Naive thymus-derived CD8-positive, alpha-beta T cell (primary cell): ENCODE measurements at regions not wholly inside any gene's neighbourhood (a gene's known extent, or its start where the extent isn't known, plus 50 kb on each side); places are given as distances from the start of the nearest gene placed in this dataset.

ENCODE experiments used
- ATAC-seq, 2 donors: fragments of 150-1000 bp; cut with Tn5 transposase in 1 of 2; sonication (Bioruptor Pico), chemical (Tn5 transposase) in 1 of 2; 1 replicate in 1 of 2; 2 replicates in 1 of 2; pipeline ENCODE4 v1.10.0; 2021; ENCODE audit warnings: mild to moderate bottlenecking in 2 of 2, moderate library complexity in 2 of 2
- POLR2A ChIA-PET: fragments of 350-600 bp; sonication (Branson Sonifier 250); formaldehyde crosslinking; loops from one replicate; lab custom pipeline; 2021; ENCODE audit warnings: antibody characterized with exemption; lab: Charles Lee
- DNase-seq, 10 donors: peaks; one replicate each; pipeline versions ENCODE4 v3.0.0 to v3.0.0-alpha.2; 2020 to 2022
- H3K27ac Mint-ChIP-seq, 10 donors: one replicate each; pipeline ENCODE4 v1.8.0; 2020 to 2022; ENCODE audit warnings: mild to moderate bottlenecking in 10 of 10, mixed read lengths in 10 of 10, moderate library complexity in 4 of 10, inconsistent platforms in 1 of 10
- H3K27me3 Mint-ChIP-seq, 5 donors: one replicate each; pipeline ENCODE4 v1.8.0; 2021 to 2022; ENCODE audit warnings: mixed read lengths in 5 of 5
- H3K36me3 Mint-ChIP-seq, 3 donors: one replicate each; pipeline ENCODE4 v1.8.0; 2020 to 2022; ENCODE audit warnings: mixed read lengths in 3 of 3, mild to moderate bottlenecking in 2 of 3, inconsistent platforms in 1 of 3
- H3K4me1 Mint-ChIP-seq, 4 donors: one replicate each; pipeline ENCODE4 v1.8.0; 2021 to 2022; ENCODE audit warnings: mixed read lengths in 4 of 4
- H3K4me3 Mint-ChIP-seq, 10 donors: one replicate each; pipeline ENCODE4 v1.8.0; 2020 to 2022; ENCODE audit warnings: mild to moderate bottlenecking in 10 of 10, mixed read lengths in 10 of 10, moderate library complexity in 6 of 10, inconsistent platforms in 1 of 10
- H3K9me3 Mint-ChIP-seq, 9 donors: one replicate each; pipeline ENCODE4 v1.8.0; 2020 to 2022; ENCODE audit warnings: mixed read lengths in 9 of 9, mild to moderate bottlenecking in 3 of 9, inconsistent platforms in 1 of 9, moderate library complexity in 1 of 9

DNA sequence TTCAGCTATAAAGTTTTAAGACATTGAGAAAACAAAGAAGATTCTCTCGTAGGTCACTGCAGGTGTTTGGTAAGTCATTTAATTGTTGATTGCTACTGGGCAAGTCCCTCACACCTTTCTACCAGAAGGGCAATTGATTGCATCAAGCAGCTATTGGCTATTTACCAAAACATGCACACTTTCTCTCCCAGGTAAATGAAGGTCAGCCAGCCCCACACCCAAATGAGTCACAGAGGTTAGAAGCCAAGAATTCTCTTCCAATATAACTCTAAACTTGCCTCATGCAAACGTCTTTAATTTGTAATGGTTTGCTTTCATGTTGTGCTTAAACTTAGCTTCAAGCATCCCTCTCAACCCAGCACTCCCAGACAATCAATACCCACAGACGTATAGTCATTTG is 475.3 kb upstream of the ADGRL2 start:
- no peak overlapping the region for H3K27ac Mint-ChIP-seq
- POLR2A ChIA-PET = no interaction called here
- peaks cover 0 to 12% (median 0%) of the 10 kb centered on the region in 9 donors for H3K9me3 Mint-ChIP-seq
- DNase-seq = no peak
- H3K27me3 Mint-ChIP-seq = peaks cover 0 to 4% (median 0%) of the 10 kb centered on the region in 5 donors
- no peak for ATAC-seq
- H3K4me3 Mint-ChIP-seq = no peak overlapping the region
- H3K4me1 Mint-ChIP-seq = no peaks in the 10 kb centered on the region
- H3K36me3 Mint-ChIP-seq = peaks cover 0 to under 1% (median 0%) of the 10 kb centered on the region in 3 donors

DNA sequence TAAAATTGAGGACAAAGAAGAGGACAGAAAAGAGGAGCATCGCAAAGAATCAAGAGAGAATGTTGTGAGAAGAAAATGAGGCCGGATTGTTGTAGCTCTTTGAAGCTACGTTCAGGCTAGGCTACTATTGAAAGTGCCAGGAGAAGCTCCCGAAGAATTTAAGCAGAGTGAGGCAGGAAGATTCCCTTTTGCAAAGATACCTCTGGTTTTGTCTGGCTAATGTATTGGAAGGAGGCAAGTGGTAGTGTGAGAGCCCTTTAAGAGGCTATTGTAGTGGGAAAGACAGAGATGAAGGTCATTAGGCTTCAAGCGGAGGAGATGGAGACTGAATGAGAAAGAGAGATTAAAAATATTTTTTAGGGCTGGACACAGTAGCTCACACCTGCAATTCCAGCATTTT is 476.9 kb upstream of the ADGRL2 start:
- ATAC-seq = no peak
- POLR2A ChIA-PET = no interaction called here

DNA sequence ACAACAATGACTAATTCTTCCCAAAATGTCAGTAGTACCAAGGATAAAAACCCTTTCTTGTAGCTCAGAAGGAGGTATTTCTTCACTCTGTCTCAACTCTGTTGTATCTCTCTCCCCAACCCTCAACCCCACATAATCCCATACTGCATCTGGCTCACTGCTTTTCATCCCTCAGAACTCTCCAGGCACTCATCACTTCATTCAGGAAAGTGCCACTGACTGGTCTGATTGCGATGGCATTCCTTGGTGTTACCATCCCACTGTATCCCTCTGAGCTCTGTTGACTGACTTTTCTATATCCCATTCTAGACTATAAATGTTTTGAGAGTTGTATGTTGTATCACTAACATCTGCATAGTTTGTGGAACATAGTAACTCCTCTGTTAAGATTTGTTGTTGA is 483.5 kb upstream of the ADGRL2 start:
- Mint-ChIP-seq H3K4me3 (no peak overlapping the region), H3K36me3 (peaks cover 0 to 4% (median 0%) of the 10 kb centered on the region in 3 donors), H3K27ac (no peak overlapping the region), H3K4me1 (no peaks in the 10 kb centered on the region), H3K27me3 (no peaks in the 10 kb centered on the region), H3K9me3 (peaks cover 0 to 6% (median 0%) of the 10 kb centered on the region in 9 donors)
- no peak for ATAC-seq
- POLR2A ChIA-PET = no interaction called here
- DNase-seq = no peak

More for the DNA sequence above, 476.9 kb upstream of the ADGRL2 start:
- Mint-ChIP-seq H3K27ac (no peak overlapping the region), H3K36me3 (peaks cover 0 to 4% (median 0%) of the 10 kb centered on the region in 3 donors), H3K4me1 (no peaks in the 10 kb centered on the region), H3K9me3 (peaks cover 0 to 12% (median 2%) of the 10 kb centered on the region in 9 donors), H3K27me3 (peaks cover 0 to 4% (median 0%) of the 10 kb centered on the region in 5 donors), H3K4me3 (no peak overlapping the region)
- DNase-seq = no peak

DNA sequence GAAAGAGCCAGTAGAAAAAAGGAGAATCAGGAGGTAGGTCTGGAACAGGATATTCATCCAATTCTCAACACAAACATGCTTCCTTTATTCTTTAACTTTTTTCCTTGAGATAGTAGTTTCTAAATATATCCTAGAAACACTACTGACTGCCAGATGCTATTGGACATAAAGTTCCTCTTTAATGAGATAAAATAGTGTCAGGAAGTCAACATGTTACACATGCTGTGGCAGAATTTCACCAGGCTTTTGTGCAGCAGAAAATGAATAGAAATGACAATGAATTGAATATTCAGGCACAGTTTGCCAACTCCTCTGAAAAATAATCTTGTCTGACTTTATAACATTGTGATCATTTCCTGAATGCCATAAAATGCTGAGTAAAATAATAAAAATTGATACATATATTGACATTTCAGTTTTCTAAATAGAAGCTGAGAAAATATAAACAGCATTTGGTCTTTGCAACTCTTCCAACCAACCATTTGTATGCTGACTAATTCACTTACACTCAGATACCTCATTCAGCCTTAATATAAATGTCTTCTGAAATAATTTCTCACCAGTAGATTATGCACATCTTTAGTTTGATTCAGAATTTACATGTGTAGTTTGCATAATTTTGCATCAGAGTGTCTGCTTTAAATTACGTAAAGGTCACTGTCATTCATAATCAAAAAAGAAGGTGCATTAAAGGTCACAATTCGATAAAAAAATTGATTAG is 486.1 kb upstream of the ADGRL2 start:
- no peaks in the 10 kb centered on the region for H3K9me3 Mint-ChIP-seq

DNA sequence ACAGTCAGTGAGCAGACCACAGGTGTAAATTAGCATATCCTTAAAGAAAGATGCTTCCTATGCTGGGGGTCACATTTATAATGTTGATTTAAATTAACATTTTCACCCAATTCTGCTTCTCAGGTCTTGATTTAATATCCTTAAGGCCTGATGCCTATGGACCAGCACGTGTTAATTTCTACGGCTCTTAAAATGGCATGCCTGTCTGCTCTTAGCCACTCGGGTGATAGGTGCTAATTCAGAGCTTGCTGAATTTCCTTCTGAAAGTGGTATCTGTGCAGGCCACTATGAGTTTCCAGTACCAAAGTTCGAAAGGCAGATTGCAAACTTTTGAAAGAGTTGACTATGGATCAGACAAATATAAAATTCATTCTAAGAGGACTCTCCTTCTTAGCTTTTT is 487.4 kb upstream of the ADGRL2 start:
- DNase-seq (no peak), ATAC-seq (no peak)
- Mint-ChIP-seq H3K9me3 (no peaks in the 10 kb centered on the region), H3K4me1 (no peaks in the 10 kb centered on the region), H3K27ac (no peak overlapping the region), H3K4me3 (no peak overlapping the region), H3K27me3 (no peaks in the 10 kb centered on the region), H3K36me3 (no peaks in the 10 kb centered on the region)
- POLR2A ChIA-PET = no interaction called here

More for the DNA sequence above, 486.1 kb upstream of the ADGRL2 start:
- Mint-ChIP-seq H3K36me3 (no peaks in the 10 kb centered on the region), H3K4me1 (no peaks in the 10 kb centered on the region), H3K4me3 (no peak overlapping the region), H3K27me3 (no peaks in the 10 kb centered on the region), H3K27ac (no peak overlapping the region)
- ATAC-seq = no peak
- POLR2A ChIA-PET = no interaction called here
- DNase-seq = no peak

DNA sequence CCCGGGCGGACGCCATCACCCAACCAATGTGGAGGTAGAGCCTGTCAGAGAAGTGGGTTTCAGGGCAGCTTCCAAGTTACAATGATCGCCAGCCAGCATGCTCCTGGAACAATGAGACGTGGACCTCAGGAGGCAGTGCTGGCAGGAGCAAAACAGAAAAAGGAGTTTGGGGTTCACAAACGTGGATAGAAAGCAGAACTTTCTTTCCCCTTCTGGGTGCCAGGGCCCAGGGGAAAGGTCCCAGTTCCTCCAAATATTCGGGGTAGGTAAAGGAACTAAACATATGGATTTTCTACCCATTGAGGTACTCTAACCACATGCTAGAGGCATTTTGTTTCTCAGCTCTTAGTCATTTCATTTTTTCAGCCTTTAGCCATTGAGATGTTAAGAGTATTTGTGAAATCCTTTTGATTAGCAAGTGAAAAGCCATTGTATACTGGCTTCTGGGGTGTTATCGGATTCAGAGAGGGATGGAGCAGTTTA is 488.4 kb upstream of the ADGRL2 start:
- Mint-ChIP-seq H3K36me3 (no peaks in the 10 kb centered on the region), H3K4me1 (no peaks in the 10 kb centered on the region), H3K27me3 (no peaks in the 10 kb centered on the region), H3K27ac (no peak overlapping the region), H3K9me3 (no peaks in the 10 kb centered on the region), H3K4me3 (no peak overlapping the region)
- no peak for ATAC-seq
- POLR2A ChIA-PET = no interaction called here
- no peak for DNase-seq

DNA sequence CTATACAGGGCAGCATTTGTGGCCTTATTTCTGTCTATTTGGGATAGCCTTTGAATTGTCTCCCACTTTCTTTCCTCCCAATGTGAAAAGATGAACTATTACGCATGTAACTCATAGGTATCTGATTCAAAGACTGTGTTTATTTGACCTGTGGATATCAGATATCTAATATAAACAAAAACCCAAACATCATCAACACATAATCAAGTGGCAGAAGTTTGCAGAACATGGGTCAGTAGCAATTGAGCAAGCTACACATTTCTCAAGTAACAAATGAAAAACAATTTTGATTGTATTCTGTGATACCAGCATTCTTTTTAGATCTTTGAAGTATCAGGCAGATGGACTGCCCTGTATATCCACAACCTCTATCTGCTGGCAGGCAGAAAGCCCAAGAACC is 490.5 kb upstream of the ADGRL2 start:
- POLR2A ChIA-PET = no interaction called here
- DNase-seq = no peak
- no peaks in the 10 kb centered on the region for H3K27me3 Mint-ChIP-seq
- no peak overlapping the region for H3K27ac Mint-ChIP-seq
- no peaks in the 10 kb centered on the region for H3K9me3 Mint-ChIP-seq
- H3K4me1 Mint-ChIP-seq = no peaks in the 10 kb centered on the region
- no peaks in the 10 kb centered on the region for H3K36me3 Mint-ChIP-seq
- ATAC-seq = no peak
- no peak overlapping the region for H3K4me3 Mint-ChIP-seq

DNA sequence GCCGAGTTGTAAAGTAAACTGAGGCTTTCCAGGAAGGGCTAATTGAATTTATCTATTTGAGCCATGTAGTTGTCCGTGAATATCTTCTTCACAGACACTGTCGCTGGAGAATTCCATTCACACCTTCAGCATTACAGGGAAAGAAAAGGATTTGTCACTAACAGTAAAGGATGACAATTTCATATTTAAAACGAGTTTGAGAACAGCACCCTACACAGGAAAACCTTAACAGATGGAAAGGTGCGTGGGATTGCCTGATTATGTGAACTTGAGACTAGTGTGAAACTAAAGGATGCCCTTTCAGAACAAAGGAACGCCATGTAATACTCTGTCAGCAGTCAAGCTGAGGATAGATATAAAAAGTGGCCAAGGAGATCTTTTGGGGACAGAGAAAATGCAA is 492.5 kb upstream of the ADGRL2 start:
- peaks cover 0 to under 1% (median 0%) of the 10 kb centered on the region in 3 donors for H3K36me3 Mint-ChIP-seq
- H3K27me3 Mint-ChIP-seq = peaks cover 0 to 4% (median 0%) of the 10 kb centered on the region in 5 donors
- no peak for ATAC-seq
- peaks cover 0 to 4% (median 0%) of the 10 kb centered on the region in 9 donors for H3K9me3 Mint-ChIP-seq
- DNase-seq = no peak
- no peak overlapping the region for H3K27ac Mint-ChIP-seq
- POLR2A ChIA-PET = no interaction called here
- H3K4me1 Mint-ChIP-seq = no peaks in the 10 kb centered on the region
- no peak overlapping the region for H3K4me3 Mint-ChIP-seq

DNA sequence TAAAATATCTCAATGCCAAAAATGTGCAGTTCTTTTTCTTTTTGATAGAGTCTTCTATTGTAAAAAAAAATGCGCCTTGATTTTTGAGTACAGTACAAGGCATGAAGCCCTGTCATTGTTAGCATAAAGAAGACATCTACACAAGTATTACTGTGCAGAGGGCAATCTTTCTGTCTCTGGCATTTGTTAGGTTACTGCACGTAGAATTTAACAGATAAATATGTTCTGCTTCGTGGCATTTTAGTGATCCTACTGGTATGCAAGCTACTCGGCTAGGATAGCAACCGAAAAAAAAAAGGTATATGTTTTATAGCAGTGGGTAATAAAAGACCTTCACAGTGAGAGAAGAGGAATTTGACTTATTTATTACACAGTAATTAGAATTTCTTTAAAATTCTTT is 492.9 kb upstream of the ADGRL2 start:
- H3K9me3 Mint-ChIP-seq = peaks cover 0 to 8% (median 0%) of the 10 kb centered on the region in 9 donors
- H3K27me3 Mint-ChIP-seq = peaks cover 0 to 8% (median 2%) of the 10 kb centered on the region in 5 donors
- ATAC-seq = no peak
- POLR2A ChIA-PET = no interaction called here
- H3K4me1 Mint-ChIP-seq = no peaks in the 10 kb centered on the region
- no peak overlapping the region for H3K27ac Mint-ChIP-seq
- no peak overlapping the region for H3K4me3 Mint-ChIP-seq
- H3K36me3 Mint-ChIP-seq = peaks cover 0 to 4% (median 0%) of the 10 kb centered on the region in 3 donors
- DNase-seq = no peak

DNA sequence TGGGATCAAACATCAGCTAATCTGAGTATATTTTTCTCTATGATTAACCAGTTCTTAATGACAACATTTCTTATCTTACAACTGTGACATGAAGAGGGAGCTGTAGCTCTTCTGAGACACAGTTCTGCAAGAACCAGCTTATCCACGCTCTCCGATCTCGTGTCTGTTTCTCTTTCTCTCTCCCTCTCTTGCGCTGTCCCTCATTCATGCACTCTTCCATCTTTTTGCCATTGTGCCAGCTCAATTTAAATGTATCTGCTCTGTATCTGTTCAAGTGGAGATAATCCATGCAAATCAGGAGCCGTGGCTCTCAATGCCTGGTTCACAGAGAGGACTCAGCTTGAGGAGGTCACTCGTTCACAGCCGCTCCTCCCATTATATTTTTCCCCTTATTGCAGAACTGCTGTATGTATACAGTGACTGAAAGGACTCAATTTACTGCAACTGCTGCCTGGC is 494.7 kb upstream of the ADGRL2 start:
- DNase-seq = no peak
- no peak for ATAC-seq
- Mint-ChIP-seq H3K36me3 (peaks cover 0 to 5% (median 0%) of the 10 kb centered on the region in 3 donors), H3K4me1 (no peaks in the 10 kb centered on the region), H3K9me3 (peaks cover 0 to 11% (median 0%) of the 10 kb centered on the region in 9 donors), H3K27ac (no peak overlapping the region), H3K27me3 (peaks cover 0 to 10% (median 3%) of the 10 kb centered on the region in 5 donors), H3K4me3 (no peak overlapping the region)
- POLR2A ChIA-PET = no interaction called here

DNA sequence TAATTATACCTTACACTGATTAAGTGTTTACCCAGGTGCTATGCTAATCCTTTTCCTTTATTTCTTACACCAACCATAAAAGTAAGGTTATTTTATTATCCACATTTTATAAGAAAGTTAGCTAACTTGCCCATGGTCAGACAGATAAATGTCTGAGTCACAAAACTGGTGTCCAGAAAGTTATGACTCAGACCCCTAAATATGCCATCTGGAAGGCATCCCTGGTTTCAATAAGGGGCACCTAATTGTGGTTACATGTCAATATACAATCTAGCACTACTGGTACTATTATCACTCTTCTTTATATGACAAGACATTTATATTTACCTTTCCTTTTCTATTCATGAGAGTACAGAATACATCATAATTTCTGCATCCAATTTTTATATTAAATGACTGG is 496.5 kb upstream of the ADGRL2 start:
- no peak for DNase-seq
- no peak for ATAC-seq
- Mint-ChIP-seq H3K27me3 (peaks cover 0 to 10% (median 3%) of the 10 kb centered on the region in 5 donors), H3K9me3 (peaks cover 0 to 11% (median 0%) of the 10 kb centered on the region in 9 donors), H3K27ac (no peak overlapping the region), H3K4me1 (no peaks in the 10 kb centered on the region), H3K36me3 (peaks cover 0 to 5% (median 0%) of the 10 kb centered on the region in 3 donors), H3K4me3 (no peak overlapping the region)
- POLR2A ChIA-PET = no interaction called here

DNA sequence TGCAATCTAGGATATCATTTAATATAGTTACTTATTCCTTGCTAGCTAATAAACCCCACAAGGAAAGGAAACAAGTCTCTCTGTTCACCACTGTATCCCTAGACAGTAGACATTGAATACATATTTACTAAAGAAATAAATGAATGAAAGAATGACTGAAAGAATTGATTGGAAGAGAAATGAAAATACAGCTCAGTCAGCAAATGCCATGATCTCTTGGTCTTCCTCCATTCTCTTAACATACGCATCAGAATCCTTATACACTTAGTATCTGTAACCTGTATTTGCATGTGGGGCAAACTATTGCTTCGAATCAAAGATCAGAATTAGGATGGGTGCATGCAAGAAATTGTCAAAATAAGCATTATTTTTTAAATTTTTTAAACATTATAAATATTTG is 500.8 kb upstream of the ADGRL2 start:
- Mint-ChIP-seq H3K27me3 (peaks cover 0 to 10% (median 3%) of the 10 kb centered on the region in 5 donors), H3K27ac (no peak overlapping the region), H3K9me3 (peaks cover 0 to 11% (median 0%) of the 10 kb centered on the region in 9 donors), H3K4me1 (no peaks in the 10 kb centered on the region), H3K36me3 (peaks cover 0 to 5% (median 0%) of the 10 kb centered on the region in 3 donors), H3K4me3 (no peak overlapping the region)
- ATAC-seq (no peak), DNase-seq (no peak)
- POLR2A ChIA-PET = no interaction called here

DNA sequence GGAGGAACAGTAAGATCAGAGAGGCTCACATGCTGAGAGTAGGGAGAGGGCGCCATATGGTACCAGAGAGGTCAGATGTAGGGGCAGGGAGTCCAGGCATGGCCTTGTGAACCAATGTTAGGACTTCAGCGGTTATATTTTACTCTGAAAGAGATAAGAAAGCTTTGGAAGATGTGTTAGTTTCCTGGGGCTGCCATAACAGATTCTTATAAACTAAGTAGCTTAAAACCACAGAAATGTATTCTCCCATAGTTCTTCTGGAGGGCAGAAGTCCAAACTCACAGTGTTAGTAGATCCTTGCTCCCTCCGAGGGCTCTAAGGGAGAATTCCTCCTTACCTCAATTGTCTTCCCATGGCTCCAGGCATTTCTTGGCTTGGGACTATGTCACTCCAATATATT is 502.5 kb upstream of the ADGRL2 start:
- H3K27ac Mint-ChIP-seq = no peak overlapping the region
- DNase-seq (no peak), ATAC-seq (no peak)
- H3K36me3 Mint-ChIP-seq = peaks cover 0 to 5% (median 0%) of the 10 kb centered on the region in 3 donors
- POLR2A ChIA-PET = no interaction called here
- peaks cover 0 to 7% (median 3%) of the 10 kb centered on the region in 5 donors for H3K27me3 Mint-ChIP-seq
- peaks cover 0 to 7% (median 0%) of the 10 kb centered on the region in 9 donors for H3K9me3 Mint-ChIP-seq
- H3K4me3 Mint-ChIP-seq = no peak overlapping the region
- H3K4me1 Mint-ChIP-seq = no peaks in the 10 kb centered on the region
